HG03159 (cell line): ENCODE measurements at regions not wholly inside any gene's neighbourhood (a gene's known extent, or its start where the extent isn't known, plus 50 kb on each side); places are given as distances from the start of the nearest gene placed in this dataset.
A peak's percentile ranks its signal among the peaks of the same experiment; 100 is the strongest.

ENCODE experiments used
- ATAC-seq: cut with Tn5 transposase; IDR thresholded peaks from one replicate; pipeline ENCODE4 v1.9.1; 2021; ENCODE audit warnings: mild to moderate bottlenecking, moderate library complexity; ENCODE audit not compliant: unreplicated experiment

DNA sequence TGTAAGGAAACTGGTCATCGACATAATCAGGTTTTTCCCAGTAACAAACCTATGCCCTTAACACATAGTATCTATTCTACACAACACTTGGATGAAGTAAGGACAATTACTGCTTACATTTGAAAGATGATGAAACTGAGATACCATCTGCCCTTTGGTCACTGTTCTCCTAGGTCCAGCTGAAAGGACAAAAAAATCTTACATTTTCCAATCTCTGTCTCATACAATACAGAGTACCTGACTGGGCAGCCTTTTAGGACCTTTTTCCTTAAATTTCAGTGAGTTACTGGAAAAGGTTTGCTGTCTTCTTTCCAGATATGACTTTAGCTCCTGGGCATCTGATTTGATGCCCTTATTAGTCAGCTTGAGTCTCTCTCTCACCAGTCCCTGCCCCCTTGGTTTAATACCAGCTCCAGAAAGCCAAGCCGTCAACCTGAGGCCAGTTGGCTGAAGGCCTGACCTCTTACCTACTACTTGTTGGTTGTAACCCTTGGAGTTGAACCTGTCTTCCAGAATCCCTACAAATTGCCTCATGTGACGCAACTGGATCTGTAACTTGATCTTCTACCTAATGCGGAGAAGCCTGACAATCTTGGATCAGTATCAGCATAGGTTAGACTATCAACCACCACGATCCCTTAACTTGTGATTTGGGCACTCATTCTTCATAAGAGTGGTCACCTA is 355.3 kb upstream of the ZNF385D start:
- ATAC-seq = no peak

DNA sequence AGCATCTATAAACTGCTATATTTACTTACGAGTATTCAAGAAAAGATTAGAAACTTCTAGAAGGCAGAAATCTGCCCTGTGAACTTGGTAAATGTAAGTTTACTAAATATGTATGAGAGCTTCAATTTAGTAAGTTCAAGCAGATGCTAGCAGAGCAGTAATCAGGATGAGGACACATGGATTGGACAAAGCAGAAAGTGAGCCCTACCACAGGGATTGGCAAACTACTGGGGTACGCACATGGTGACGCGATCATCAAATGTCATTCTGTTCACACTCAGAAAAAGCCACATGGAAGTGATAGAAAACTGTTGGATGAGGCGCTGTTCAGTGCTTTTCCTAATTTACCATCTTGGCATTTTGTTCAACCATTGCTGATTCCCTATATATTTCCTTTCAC is 360.2 kb upstream of the ZNF385D start:
- no peak for ATAC-seq

DNA sequence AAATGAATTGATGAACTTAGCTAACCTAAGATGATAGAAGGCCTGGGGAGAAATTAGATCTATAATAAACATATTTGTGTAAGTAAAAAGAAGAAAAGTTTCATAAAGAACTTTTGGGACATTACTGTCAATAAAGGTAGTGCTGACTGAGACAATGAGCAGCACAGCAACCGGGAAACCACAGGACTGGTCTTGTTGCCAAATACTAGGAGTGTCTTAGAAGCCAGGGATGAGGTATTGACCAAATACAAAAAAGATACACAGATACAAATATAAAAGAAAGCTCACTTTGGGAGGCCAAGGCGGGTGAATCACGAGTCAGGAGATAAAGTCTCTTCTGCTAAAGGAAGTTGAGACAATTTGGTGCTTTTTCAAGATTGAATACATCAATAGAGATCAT is 362.4 kb upstream of the ZNF385D start:
- ATAC-seq = no peak

DNA sequence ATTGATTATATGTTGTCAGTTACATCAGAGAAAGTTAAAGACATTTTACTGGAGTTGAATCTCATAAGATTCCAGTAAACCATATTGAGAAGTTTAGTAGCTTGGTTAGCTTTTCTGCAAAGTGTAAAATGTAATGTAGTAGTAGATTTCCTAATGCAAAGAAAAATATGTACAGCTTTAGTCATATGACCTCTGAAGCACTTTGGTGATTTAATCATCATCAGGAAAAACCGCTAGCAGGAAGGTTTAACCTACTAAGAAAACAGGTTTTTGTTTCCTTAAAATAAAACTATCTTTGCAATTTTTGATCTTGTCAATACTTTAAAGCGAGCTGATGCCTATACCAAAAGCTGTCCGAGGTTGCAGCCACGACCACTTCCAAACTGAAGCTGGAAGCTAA is 364.6 kb upstream of the ZNF385D start:
- no peak for ATAC-seq

DNA sequence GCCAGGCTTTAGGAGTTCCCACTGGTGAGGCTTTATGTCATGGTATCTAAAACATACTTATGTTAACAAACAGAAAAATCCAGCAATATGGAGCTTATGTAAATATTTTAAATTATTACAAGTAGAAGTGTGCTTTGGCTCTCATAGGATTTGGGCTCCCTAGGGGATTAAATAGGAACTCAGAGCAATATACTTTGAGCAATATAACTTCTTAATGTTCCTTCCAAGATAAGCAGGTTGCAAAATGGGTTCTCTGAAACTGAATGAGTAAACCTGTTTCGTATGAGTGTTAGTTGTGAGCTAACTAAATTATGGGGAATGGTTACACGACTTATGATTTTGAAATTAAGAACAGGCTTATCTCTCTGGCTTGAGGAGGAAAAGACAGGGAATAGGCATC is 366.1 kb upstream of the ZNF385D start:
- ATAC-seq = no peak

DNA sequence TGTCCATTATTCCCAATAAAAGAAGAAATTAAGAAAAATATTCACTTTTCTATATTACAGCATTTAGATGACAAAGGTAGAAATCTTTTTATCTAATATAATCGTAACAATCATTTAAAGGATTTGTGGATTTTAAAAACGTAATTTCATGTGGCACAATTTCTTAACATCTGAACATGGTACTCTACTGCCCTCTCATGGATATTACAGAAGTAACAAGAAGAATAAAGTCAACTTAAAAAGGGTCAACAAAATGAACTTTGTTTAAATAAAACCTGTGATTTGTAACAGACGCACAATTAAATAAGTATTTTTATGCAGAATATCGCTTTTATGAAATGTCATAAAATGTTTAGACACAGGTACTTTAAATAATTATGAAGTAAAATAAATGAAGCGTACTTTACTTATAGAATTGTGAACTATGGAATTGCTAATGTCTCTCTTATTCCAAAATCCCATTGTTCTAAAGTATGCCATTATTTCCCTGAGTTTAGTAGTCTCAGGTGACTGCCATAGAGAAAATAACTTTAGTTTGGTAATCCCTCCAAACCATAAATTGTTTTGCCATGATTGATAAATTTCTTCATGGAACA is 366.8 kb upstream of the ZNF385D start:
- ATAC-seq = no peak

DNA sequence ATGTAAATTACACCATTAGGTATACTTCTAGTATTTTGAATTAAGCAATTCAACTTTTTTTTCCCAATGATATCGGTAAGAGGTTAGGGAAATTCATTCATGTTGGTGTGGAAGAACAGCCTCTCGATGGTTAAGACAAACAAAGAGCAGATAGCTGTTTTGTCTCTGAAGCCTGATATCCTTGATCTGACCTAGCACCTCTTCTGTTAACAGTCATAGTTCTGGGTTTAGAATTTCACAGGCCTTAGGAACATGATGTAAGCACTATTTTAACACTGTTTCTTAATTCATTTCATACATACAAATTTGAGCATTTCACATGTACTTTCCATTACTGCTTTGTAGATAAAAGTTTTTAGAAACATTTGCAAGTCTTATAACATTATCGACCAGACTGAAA is 367.5 kb upstream of the ZNF385D start:
- no peak for ATAC-seq

DNA sequence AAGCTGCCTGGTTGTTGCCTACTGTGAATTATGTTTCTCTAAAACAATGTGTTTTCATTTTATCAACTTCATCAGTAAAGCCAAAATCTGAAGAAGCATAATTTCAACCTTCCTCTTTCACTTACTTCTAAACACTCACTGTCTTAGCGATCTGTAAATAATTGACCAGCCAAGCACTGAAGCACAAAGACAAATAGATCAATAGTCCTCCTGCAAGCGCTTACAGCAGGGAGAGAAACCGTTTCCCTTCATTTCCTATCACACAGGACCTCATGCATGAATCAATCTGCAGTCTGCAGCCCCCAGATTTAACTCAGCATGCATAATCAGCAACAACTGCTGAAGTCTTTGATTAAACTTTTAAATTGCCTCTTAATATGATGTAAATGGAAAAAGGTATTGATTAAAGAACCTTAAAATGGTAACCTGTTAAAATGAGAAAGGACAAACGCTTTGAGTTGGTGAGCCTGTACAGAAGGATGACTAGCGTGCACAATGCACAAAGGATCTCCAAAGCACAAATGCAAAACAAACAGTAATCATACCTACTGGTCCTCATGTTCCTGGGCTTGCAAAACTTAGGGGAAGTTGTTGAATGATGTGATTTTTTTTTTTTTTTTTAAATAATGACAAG is 370.2 kb upstream of the ZNF385D start:
- peak; percentile 68 for ATAC-seq

DNA sequence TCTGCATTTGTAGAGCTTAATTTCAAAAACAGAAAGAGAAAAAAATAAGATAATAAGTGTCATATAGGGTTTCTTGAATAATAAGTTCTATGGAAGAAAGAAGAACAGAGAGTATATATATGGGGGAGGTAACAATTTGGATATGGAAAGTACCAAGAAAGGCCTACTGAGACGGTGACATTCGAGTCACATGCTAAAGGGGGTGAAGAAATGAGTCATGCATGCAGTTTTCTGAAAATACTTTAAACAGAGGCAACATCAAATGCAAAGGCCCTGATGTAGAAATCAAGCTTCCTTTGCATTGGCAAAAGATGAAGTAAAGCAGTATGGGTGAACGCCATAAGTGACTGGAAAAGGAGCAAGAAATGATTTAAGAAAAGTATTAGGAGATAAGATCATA is 371.6 kb upstream of the ZNF385D start:
- ATAC-seq = peak; percentile 84

DNA sequence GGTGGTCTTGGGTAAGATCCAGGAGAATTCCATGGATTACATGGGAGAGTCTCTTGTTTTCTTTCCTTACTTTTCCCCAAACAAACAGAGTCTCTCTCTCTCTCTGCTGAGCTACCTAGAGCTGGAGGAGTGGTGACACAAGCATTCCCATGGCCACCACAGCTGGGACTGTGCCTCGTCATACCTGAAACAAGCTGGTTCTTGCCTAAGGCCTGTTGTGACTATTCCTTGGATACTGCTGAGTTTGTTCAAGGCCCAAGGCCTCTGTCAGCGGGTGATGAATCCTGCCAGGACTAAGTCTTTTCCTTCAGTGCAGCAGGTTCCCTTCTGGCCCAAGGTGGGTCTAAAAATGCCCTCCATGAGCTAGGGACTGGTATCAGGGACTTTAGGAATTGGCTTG is 378.1 kb upstream of the ZNF385D start:
- no peak for ATAC-seq

DNA sequence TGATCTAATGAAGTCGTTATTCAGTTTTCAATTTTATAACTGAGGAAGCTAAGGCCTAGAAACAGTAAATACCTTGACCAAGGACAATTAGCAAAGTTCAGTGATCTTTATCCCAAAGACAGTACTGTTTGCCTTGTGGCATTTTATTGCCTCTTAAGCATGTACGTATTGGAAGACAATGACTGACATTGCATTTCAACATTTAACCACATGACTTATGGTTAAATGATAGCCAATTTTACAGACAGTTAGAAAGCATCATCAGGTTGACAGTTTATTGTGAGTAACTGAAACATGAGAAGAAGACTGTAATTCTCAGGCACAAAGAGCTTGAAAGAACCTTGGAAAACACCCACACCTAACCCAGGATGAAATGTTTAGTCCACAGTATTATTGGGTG is 390.8 kb upstream of the ZNF385D start:
- no peak for ATAC-seq

DNA sequence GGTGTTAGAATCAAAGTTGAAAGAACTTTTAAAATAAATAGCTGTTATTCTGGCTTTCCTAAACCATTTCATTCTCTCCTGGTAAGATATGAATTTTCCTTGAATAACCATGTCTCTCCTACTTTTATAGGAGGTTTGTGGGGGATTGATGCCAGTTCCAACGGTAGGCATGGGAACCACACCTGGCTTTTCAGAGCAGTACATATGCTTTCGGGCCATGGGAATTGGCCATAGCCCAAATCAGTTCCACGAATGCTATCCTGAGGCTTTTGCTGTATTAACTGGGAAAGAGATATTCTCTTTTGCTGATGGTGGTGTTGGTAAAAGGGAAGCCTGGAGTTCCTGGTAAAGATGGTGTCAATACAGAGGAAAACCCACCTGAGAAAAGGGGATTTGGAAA is 396.2 kb upstream of the ZNF385D start:
- ATAC-seq = no peak

DNA sequence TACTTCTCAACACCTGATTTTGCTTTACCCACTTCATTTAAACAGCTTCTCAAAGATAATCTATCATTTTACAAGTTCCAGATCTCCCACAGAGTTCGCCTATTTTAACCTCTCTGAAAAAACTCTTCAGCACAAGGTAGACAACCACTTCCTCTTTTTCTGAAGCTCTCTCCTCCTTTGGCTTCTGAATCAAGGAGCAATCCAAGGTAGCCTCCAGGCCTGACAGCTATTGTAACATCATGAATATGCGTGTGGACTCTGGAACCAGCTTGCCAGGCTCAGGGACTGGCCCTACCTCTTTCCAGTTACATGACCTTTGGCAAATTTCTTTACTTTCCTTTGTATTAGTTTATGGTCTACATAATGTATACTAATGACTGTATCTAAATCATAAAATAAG is 405.9 kb upstream of the ZNF385D start:
- no peak for ATAC-seq

DNA sequence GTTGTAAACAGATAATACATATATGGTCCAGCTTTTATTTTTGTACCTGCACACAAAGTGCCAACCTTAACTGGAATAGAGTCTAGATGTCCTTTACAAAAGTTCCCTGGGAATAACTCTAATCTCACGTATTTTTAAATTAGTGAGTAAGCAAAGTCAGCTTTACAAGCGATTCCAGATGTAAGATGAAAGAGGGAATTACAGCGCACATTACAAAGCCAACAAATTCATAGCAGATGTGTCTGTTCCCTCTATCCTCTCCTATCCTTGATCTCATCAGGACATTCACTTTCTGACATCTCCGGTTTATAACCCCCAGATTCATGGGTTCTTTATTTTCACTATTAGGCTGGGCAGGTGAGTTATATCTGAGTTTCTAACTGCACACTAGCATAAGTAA is 406.8 kb upstream of the ZNF385D start:
- ATAC-seq = no peak

DNA sequence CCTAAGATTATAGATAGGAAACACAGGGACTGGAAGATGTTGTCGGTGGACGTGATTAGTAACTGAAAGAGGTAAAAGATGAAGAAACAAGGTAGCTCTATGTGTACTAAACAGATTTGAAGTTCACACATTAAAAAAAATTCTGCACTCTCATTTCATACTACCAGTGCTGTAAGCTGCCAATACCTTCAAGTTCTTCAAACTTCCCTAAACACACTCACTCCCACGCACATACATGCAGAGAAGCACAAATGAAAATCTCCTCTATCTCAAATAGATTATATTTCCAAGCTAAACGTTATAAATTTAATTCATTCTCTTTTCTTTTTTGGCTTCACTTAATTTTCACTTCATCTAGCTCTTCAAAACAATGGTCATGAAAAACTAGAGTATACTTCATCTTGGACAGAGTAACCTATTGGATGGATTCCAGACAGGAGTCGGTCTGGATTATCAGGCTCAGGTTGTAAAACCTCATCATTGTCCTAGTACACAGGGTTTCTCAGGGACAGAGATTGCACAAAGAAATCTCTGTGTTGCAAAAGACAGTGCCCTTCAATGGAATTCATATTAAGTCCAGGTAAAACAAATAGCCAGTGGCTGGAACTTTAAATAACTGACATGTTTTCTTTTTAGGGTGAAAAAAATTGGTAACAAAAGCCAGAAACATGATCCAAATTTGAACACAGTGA is 408.1 kb upstream of the ZNF385D start:
- no peak for ATAC-seq

DNA sequence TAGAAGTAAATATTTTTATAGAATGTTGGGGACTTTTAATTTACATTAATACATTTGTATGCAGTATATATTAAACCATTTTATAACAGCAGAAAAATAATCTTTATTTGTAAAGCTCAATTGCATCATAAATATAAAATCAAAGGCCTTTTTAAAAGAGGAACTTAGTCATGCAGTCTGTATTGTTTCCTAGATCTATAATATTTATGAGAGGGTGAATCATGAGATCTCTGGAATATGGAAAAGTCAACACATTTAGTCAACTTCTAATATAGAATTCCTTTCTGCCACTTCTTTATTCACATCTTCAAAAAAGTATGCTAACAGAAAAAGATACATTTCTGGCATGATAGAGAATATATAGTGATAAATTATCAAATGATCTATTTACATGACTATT is 410.3 kb upstream of the ZNF385D start:
- no peak for ATAC-seq

DNA sequence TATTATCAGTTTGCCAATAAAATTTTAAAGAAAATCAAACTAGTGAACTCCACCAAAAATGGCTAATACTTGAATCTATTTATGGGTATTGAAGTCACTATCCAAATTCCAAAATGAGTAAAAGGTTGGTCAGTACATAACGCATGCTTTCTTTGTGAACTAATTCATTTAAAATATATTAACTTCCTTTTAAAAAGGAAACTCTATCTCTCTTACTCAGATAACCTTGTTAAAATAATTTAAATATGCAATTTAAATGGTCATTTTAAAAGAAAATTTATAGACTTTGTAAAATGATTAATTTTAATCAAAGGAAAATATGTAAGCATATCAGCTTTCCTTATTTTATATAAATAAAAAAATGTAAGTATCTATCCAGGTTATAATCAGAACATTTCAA is 419.4 kb upstream of the ZNF385D start:
- ATAC-seq = no peak

DNA sequence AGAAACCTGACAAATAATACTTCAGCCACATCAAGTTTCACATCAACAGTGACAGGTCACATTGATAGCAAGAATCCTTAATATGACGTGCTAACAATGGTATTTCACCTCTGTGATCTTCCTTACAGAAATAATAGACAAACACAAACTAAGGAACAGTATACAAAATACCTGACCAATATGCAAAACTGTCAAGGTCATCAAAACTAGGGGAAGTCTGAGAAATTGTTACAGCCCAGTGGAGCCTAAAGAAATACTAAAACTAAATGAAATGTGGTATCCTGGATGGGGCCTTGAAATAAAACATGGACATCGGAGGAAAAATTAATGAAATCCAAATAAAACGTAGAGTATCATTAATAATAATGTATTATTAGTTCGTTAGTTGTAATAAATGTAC is 422.0 kb upstream of the ZNF385D start:
- ATAC-seq = no peak

DNA sequence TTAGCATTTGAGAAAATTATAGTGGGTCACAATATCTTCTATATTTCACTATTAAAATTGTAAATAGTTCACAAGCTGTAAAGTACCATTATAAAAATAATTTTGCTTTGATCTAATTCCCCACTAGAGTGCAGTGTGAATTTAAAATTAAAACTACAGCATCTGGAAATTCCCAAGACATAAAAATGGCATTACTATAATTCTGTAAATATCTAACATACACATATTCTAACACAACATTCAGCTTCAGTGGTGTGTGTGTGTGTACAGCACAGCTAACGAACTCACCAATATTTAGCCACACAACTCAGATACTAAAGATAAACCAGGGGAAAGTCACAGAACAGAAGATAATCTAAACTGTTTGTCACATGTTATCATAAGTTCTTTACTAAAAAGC is 424.9 kb upstream of the ZNF385D start:
- no peak for ATAC-seq

DNA sequence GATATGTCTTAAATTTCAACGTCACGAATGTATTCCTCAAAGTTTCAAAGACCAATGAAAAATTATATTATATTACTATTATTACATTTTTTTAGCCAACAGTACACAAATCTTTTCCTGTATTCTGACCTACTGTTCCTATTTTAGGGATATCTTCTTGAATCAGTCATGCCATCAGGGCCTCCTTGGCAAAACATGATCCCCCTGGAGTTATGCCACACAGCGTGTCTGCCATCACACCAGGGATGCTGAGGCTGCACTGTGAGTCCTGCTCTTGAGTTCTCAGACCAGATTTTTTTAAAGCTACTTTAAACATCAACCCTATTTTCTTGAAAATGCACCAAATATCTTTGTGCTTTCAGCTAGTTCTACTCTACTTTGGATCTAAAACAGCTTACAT is 425.9 kb upstream of the ZNF385D start:
- no peak for ATAC-seq

DNA sequence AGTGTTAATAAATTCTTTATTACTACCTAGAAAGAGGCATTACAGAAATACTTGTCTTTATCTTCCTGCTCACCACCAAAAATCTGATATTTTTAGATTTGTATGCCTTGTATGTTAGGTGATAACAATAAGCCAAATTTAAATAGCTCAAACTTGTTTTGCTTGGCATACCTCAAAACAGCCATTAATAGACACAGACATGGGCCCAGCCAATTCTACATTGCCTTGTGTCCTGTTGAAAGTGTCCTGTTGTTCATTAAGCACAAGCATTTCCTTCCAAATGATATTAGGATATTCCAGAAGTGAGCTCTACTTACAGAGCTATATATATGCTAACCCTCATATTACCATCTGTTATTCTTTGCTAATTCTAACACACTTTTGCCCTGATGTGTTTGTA is 438.6 kb upstream of the ZNF385D start:
- ATAC-seq = no peak

DNA sequence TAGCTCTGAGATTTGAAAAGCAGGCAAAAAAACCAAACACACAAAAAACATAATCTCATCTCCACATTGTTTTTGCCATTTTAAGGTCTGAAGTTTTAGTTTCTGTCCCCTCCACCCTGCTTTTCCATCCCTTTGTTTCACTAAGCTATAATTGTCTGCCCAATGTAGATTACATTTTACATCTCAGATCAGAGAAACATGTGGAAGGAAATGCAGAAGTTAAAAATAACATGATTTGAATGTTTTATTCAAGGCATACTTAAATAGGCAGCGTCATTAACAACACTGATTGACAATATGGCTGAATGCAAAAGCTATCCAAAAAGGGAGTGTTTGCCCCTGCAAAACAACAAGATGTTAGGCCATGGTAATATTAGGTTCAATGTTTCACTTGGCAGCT is 448.1 kb upstream of the ZNF385D start:
- ATAC-seq = no peak
